ENCODE measurements at regions not wholly inside any gene's neighbourhood (a gene's known extent, or its start where the extent isn't known, plus 50 kb on each side); places are given as distances from the start of the nearest gene placed in this dataset.

GRCh38 chr10:117783698-117784395, 241.3 kb downstream of the EMX2 start:
- DNase-seq = no peak
- no peak for FAIRE-seq

GRCh38 chr10:117784776-117785175, 242.2 kb downstream of the EMX2 start:
- intact Hi-C loops (cut with DNase I) = no loop called here
- Histone ChIP-seq H3K4me1 (ENCODE audit: control insufficient read depth in 2 of 3, insufficient read depth in 2 of 3, low read depth in 1 of 3, low read length in 3 of 3) (peaks cover 5 to 33% (median 19%) of the 10 kb centered on the region in 3 donors), H3K4me3 (ENCODE audit: low read length in 3 of 3) (no peak overlapping the region), H3K9ac (ENCODE audit: low read length in 3 of 3) (no peak overlapping the region), H3K27me3 (ENCODE audit: control insufficient read depth, insufficient read depth, low read length) (no peaks in the 10 kb centered on the region), H3K9me3 (ENCODE audit: control insufficient read depth in 2 of 3, insufficient read depth in 1 of 3, low read length in 3 of 3) (no peaks in the 10 kb centered on the region), H3K36me3 (ENCODE audit: control insufficient read depth in 2 of 3, insufficient read depth in 3 of 3, low read length in 3 of 3) (no peaks in the 10 kb centered on the region), H3K27ac (ENCODE audit: low read depth in 2 of 2, low read length in 2 of 2) (peak overlapping the region; percentile 59 to 79)
- no peak for FAIRE-seq
- DNase-seq = no peak
- no peak for TF ChIP-seq CTCF (IDR thresholded peaks at IDR 0.05; ENCODE audit: borderline replicate concordance, extremely low read depth, insufficient read depth)

More at GRCh38 chr10:117783698-117784395, 241.3 kb downstream of the EMX2 start:
- Histone ChIP-seq H3K27ac (ENCODE audit: low read depth in 2 of 2, low read length in 2 of 2) (peak overlapping the region; percentile 59 to 79), H3K9me3 (ENCODE audit: control insufficient read depth in 2 of 3, insufficient read depth in 1 of 3, low read length in 3 of 3) (no peaks in the 10 kb centered on the region), H3K36me3 (ENCODE audit: control insufficient read depth in 2 of 3, insufficient read depth in 3 of 3, low read length in 3 of 3) (no peaks in the 10 kb centered on the region), H3K9ac (ENCODE audit: low read length in 3 of 3) (no peak overlapping the region), H3K4me3 (ENCODE audit: low read length in 3 of 3) (no peak overlapping the region), H3K27me3 (ENCODE audit: control insufficient read depth, insufficient read depth, low read length) (no peaks in the 10 kb centered on the region), H3K4me1 (ENCODE audit: control insufficient read depth in 2 of 3, insufficient read depth in 2 of 3, low read depth in 1 of 3, low read length in 3 of 3) (peaks cover 4 to 24% (median 17%) of the 10 kb centered on the region in 3 donors)
- no peak for TF ChIP-seq CTCF (IDR thresholded peaks at IDR 0.05; ENCODE audit: borderline replicate concordance, extremely low read depth, insufficient read depth)
- intact Hi-C loops (cut with DNase I) = no loop called here

- DNase-seq = peak in 2 of 5 donors; percentile 44 to 48
- intact Hi-C loops (cut with DNase I) = no loop called here
- FAIRE-seq = no peak
- Histone ChIP-seq H3K9ac (ENCODE audit: low read length in 3 of 3) (no peak overlapping the region), H3K4me3 (ENCODE audit: low read length in 3 of 3) (no peak overlapping the region), H3K27me3 (ENCODE audit: control insufficient read depth, insufficient read depth, low read length) (no peaks in the 10 kb centered on the region), H3K4me1 (ENCODE audit: control insufficient read depth in 2 of 3, insufficient read depth in 2 of 3, low read depth in 1 of 3, low read length in 3 of 3) (peaks cover 2 to 38% (median 28%) of the 10 kb centered on the region in 3 donors), H3K27ac (ENCODE audit: low read depth in 2 of 2, low read length in 2 of 2) (peak overlapping the region; percentile 33 to 78), H3K9me3 (ENCODE audit: control insufficient read depth in 2 of 3, insufficient read depth in 1 of 3, low read length in 3 of 3) (no peaks in the 10 kb centered on the region), H3K36me3 (ENCODE audit: control insufficient read depth in 2 of 3, insufficient read depth in 3 of 3, low read length in 3 of 3) (no peaks in the 10 kb centered on the region)
- TF ChIP-seq CTCF (IDR thresholded peaks at IDR 0.05; ENCODE audit: borderline replicate concordance, extremely low read depth, insufficient read depth) = no peak
These were observed 246.4 kb downstream of the EMX2 start for GRCh38 chr10:117788911-117789310.
